Cerebellar cortex (tissue), 1 donor: ENCODE measurements at regions not wholly inside any gene's neighbourhood (a gene's known extent, or its start where the extent isn't known, plus 50 kb on each side); places are given as distances from the start of the nearest gene placed in this dataset.

Experiments
- DNase-seq: peaks from one replicate; pipeline ENCODE4 v3.0.0-alpha.2; 2015; ENCODE audit warnings: low spot score

DNA sequence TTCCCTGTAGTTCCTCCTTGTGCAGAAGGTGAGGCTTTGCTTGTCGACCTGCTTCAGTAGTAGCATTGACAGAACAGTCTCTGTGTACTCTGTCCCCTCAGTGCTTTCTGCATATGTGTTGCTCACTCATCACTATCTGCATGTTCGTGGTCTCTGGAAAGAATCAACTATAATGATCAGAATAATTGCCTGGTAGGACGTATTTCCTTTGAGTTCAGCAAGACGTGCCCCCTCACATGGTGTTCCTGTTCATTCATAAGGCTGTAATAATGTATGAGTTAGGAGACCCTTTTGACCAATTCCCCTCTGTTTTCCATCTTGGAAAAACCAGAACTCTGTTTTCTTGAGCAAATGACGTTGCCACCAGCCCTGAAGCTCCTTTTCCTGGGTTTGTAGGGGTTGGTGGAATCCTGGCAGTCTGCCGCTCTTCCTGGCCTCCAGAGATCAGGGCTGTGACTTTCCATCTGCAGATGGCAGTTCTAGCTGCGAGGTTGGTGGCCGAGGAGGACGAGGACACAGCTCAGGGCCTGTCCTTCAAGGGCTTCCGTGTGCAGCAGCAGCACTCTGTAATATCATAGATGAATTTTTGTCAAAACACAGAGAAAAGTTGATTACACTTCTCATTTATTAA lies 61.9 kb downstream of the EXOSC2 start:
- DNase-seq: peak; percentile 58

- DNase-seq: no peak
Observed at GRCh38 chr9:130756037-130756436, 62.5 kb downstream of the EXOSC2 start.

GRCh38 chr9:130756455-130757152 lies 63.0 kb downstream of the EXOSC2 start:
- DNase-seq: no peak

GRCh38 chr9:130759738-130760137 lies 66.2 kb downstream of the EXOSC2 start:
- DNase-seq: no peak

DNA sequence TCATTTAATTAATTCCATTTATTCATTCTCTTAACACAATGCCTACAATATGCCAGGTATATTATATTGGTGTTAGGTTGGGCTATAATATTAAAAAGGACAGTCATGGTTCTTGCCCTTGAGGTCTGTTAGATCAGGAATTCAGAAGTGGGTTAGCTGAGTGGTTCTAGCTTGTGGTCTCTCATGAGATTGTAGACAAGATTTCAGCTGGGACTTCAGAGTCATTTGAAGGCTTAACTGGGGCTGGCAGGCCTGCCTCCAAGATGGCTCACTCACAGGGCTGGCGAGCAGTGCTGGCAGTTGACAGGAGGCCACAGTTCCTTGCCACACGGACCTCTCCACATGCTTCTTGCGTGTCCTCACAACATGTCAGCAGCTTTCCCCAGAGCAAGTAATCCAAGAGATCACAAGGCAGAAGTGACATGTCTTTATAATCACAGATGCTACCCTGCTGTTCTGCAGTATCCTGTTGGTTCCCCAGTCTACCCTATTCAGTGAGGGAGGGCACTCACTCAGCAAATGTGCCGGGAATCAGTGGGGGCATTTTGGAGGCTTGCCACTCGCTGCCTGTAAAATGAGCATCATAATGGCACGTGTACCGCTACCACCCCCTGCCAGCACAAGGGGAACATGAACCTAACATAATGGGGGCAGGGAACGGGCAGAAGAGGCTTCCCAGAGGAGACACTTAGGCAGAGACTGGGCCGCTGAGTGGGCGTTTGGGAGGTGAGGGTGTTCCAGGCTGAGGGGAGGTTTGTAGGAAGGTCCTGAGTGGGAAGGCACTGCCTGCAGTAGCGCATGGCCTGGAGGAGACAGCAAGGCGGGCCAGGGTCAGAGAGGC lies 70.0 kb downstream of the EXOSC2 start:
- no peak for DNase-seq

- no peak for DNase-seq
Observed at GRCh38 chr9:130765137-130766020, 69.7 kb upstream of the ABL1 start.

- DNase-seq: no peak
Observed at GRCh38 chr9:130766021-130766926, 68.8 kb upstream of the ABL1 start.

DNA sequence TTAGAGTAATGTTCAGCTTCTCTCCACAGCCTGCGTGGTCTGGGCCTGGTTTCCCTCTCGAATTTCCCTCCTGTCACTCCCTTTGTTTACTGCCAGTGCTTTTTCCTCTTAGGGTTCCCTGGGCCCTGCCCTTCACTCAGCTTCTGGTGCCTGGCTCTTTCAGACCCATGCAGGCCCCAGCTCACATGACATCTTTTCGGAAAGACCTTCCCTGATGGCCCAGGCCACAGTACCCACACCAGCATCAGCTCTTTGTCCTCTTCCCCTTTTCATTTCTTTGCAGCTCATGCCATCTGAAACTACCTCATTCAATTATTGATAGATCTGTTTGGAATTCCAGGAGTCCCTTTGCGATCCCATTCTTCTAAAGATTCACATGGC lies 68.1 kb upstream of the ABL1 start:
- no peak for DNase-seq

DNA sequence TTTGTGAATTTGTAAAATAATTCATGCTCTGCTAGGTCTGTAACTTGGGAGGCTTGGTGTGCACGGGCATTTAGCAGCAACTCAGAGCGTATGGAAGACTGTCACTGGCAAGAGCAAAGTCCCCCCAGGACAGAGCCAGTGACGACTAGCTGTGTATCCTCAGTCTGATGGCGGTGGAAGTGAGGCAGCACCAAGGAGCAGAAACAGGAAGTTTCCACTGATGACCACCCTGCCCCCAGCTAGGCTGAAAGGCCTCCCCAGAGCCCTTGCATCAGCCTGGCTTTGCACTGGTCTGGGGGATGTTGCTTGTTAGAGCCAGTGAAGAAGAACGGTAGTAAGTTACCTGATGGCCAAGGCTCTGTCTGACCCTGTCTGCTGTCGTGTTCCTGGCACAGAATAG lies 66.8 kb upstream of the ABL1 start:
- no peak for DNase-seq

- DNase-seq: no peak
Observed at GRCh38 chr9:130768891-130769403, 66.1 kb upstream of the ABL1 start.

GRCh38 chr9:130770093-130770492 lies 65.0 kb upstream of the ABL1 start:
- no peak for DNase-seq

DNA sequence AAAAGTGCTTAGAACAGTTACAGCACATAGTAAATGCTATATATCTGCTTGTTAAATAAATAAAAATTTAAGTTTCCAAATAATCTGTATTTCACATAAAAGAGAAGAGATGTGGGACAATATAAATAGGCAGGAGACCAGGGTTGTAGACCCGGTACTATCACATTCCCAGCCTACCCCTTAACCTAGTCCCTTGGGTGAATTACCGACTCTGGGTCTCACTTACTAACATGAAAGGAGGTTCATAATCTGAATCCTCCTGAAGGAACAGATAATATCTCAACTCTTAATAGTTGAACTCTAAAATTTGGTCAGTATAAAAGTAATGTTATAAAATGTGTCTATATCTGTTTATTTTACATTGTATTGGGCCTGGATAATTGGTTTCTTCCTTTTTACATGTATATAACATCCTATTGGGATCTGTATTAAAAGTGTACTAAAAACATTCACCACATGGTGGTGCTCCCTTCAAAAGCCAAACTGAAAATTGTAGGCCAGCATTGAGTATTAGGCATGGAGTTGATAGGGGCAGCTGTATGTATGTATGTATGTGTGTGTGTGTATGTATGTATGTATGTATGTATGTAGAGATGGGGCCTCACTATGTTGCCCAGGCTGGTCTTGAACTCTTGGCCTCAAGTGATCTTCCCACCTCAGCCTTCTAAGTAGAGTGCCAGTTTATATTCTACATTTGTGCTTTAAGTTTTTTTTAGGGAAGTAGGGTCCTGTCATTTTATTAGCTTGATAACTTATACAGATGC lies 64.2 kb upstream of the ABL1 start:
- peak; percentile 63 for DNase-seq

GRCh38 chr9:130772185-130772584 lies 62.9 kb upstream of the ABL1 start:
- DNase-seq: no peak

DNA sequence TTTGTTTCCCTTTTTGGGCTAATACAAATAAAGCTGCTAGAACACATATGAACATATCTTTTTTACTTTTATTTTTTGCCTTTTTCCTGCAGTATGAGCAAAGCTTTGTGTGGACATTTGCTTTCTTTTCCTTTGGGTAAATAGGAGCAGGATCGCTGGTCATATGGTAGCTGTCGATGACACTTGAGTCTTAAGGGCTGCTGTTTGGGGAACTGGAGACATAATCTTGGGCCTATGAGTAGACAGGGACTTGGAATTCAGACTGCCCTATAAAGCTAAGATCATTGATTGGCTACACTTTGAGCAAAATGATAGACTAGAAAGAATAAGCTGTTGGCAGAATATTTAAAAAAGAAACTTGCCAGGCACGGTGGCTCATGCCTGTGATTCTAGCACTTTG lies 60.9 kb upstream of the ABL1 start:
- no peak for DNase-seq

- no peak for DNase-seq
Observed at GRCh38 chr9:130775336-130775991, 59.6 kb upstream of the ABL1 start.

DNA sequence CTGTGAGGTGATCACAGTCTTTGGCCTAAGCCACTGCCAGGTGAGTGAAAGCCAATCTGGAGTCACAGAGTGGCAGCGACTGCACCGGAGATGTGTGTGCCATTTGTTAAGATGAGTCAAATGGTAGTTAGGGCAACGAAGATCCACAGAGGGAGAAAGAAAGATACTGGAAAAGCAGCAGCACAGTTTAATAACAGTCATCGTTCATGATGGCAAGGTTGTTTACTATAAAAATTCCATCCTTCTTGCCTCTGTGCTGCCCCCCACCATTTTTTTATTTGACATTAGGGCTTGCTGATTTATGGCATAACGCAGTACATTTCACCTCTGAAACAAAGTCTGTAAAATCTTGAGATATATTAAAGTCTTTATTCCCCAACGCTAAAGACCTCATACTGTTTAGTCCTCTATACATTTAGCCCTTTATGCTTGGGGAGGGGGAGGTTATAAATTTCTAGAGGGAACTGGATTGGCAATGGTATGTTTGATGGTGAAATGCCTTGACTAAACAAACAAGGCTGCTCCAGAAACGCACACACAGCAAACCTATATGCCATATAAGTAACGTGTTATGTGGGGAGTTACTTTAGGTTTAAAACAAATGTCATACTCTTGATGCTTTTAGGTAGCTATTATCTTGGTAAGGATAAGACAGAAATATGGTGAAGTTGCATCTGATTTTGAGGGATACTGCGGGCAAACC lies 55.8 kb upstream of the ABL1 start:
- DNase-seq: no peak

DNA sequence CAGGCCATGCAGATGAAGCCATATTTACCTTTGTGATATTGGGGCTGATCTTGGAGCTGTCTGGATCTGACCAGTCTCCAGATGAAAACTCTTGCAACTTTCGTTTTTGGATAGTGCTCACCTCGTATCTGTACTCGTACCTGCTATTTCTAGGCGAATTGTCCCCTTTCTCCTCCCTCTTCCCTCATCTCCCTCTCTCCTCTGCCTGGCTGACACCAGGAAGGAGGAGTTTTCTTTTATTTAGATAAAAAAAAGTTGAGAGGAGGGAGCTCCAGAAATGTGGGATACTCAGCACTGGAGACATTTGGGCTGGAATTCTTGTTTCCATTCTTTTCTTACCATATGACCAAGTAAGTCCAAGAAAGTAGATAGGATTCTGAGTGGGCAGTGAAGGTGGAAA lies 54.6 kb upstream of the ABL1 start:
- DNase-seq: no peak

- DNase-seq: no peak
Observed at GRCh38 chr9:130780865-130781504, 54.1 kb upstream of the ABL1 start.
